Transverse colon (tissue), 4 donors: ENCODE measurements at regions not wholly inside any gene's neighbourhood (a gene's known extent, or its start where the extent isn't known, plus 50 kb on each side); places are given as distances from the start of the nearest gene placed in this dataset.

Experiments used
- DNase-seq: peaks from one replicate; pipeline ENCODE4 v3.0.0-alpha.2; 2019
- H3K27ac ChIP-seq, 4 donors: fragments of 200-600 bp; sonication (generic); 2 replicates each; pipeline ENCODE4 v1.5.1; 2016 to 2018; ENCODE audit warnings: inconsistent platforms in 4 of 4
- H3K27me3 ChIP-seq: fragments of 200-600 bp; sonication (generic); 2 replicates; pipeline ENCODE4 v1.5.1; 2017; ENCODE audit warnings: inconsistent platforms
- H3K36me3 ChIP-seq, 4 donors: fragments of 200-600 bp; sonication (generic); 2 replicates each; pipeline ENCODE4 v1.5.1; 2017 to 2019; ENCODE audit warnings: inconsistent platforms in 4 of 4
- H3K4me1 ChIP-seq, 4 donors: fragments of 200-600 bp; sonication (generic); 2 replicates each; pipeline ENCODE4 v1.5.1; 2017 to 2020; ENCODE audit warnings: inconsistent platforms in 4 of 4
- H3K4me3 ChIP-seq, 4 donors: fragments of 200-600 bp; sonication (generic); 1 replicate in 1 of 4; 2 replicates in 3 of 4; pipeline versions ENCODE4 v1.5.1 to v1.6.1; 2017 to 2019; ENCODE audit warnings: inconsistent platforms in 4 of 4
- H3K9me3 ChIP-seq, 2 donors: fragments of 200-600 bp; sonication (generic); 2 replicates each; pipeline ENCODE4 v1.5.1; 2017 to 2019; ENCODE audit warnings: inconsistent platforms in 2 of 2
- EP300 ChIP-seq: sonication (generic); formaldehyde crosslinking; IDR thresholded peaks from one replicate; pipeline ENCODE4 v1.6.1; 2017; ENCODE audit warnings: antibody characterized with exemption, low read depth
- POLR2A ChIP-seq: fragments of 450-650 bp; IDR thresholded peaks from one replicate; pipeline ENCODE4 v1.6.1; 2016; ENCODE audit warnings: antibody characterized with exemption, mild to moderate bottlenecking, moderate library complexity
- POLR2AphosphoS5 ChIP-seq, 3 donors: sonication (generic); formaldehyde crosslinking; IDR thresholded peaks; one replicate each; pipeline ENCODE4 v1.6.1; 2016; ENCODE audit warnings: antibody characterized with exemption in 3 of 3
- WGBS, 2 donors: methylation state at CpG; one replicate each; pipeline ENCODE4 v1.1.5; 2018; ENCODE audit warnings: low coverage in 1 of 2; 5-methylcytosine and 5-hydroxymethylcytosine counted together
- in situ Hi-C, 4 donors: fragments of 200-750 bp; cut with MboI; loops; one replicate each; pipeline versions ENCODE4 v1.15.0 to v1.15.1; 2017; ENCODE audit warnings: low sequenced_read_pairs in 3 of 4, low pct_ligation_motif_present in 1 of 4, low pct_unique_long_range_greater_than_20kb in 1 of 4
- intact Hi-C: fragments of 100-400 bp; cut with DNase I; formaldehyde crosslinking; loops from one replicate; pipeline ENCODE4 v1.15.1; 2023; ENCODE audit warnings: low total_unique reads
- TF ChIP-seq, protein P1 (sequence below), 5 experiments: fragments of 200-600 bp in 3 of 5; fragments of 450-650 bp in 2 of 5; sonication (generic) in 3 of 5; IDR thresholded peaks; 1 replicate in 2 of 5; 2 replicates in 3 of 5; pipeline ENCODE4 v1.5.1; 2016 to 2017; ENCODE audit warnings: antibody characterized with exemption in 5 of 5, inconsistent platforms in 3 of 5, mild to moderate bottlenecking in 2 of 5, moderate library complexity in 1 of 5

DNA sequence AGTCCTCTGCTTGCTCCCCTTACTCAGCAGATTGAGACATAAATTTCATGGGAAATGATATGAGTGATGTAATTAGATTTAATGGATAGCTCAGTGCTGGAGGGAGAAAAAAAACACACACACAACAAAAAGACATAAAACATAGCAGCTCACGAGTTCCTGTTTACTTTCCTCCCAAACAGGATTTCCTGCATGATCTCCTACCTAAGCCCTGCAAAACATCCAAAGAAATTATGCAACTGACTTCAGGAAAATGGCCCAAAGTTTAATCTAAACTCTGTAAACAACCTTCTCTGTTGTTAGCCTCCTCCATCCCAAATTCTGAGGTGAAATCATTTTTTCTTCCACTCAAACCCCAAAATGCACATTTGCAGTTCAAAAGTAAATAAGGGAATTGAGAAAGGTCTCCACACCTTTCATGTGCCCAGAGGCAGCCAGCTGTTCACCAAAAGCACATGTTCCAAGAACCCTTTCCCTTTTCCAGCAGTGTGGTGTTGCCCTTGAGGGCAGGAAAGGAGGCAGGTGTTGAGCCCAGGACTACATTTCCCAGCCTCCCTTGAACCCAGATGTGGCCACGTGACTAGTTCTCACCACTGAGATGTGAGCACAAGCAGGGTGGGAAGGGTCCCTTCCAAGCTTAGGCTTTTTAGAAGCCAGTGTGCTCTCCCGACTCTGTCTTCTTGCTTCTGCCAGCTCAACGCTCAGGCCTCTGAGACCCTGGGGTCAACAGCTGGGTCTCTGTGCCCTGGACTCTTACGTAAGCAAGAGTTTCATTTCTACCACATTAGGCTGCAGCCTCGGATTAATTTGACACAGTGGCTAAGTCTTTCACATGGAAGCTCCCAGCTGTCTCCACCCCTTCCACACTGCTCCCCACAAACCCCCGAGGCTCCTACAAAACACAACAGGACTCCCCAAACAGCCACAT lies 301.2 kb downstream of the CTTN start:
- intact Hi-C loops, result no loop called here
- Histone ChIP-seq H3K36me3 (no peaks in the 10 kb centered on the region), H3K4me3 (no peak overlapping the region), H3K9me3 (no peaks in the 10 kb centered on the region), H3K27ac (no peak overlapping the region), H3K4me1 (no peaks in the 10 kb centered on the region), H3K27me3 (no peaks in the 10 kb centered on the region)
- DNase-seq, result no peak
- 60 to 65% methylated on average over 4 to 7 of the region's 7 CpGs for WGBS, 2 donors
- in situ Hi-C loops, result no loop called here
- TF ChIP-seq POLR2AphosphoS5 (IDR thresholded peaks at IDR 0.05), result peak in 1 of 3 donors; percentile 9
- TF ChIP-seq EP300, result no peak

DNA sequence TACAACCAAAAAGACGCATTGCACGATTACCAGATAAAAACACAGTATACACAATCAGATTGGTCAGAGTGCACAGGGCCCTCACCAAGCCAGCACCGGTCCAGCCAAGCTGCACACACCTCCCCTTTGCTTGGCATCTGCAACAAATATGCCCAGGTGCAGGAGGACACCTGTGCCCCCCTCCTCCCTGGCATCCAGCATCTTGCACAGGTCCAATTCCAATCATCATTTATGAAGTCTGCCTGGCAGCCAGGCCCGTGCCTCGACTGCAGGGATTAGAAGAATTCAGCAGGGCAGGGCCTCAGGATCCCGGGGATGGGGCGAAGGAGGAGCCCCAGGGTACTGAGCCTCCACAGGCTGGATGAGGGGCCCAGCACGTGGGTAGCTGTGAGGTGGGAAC lies 302.1 kb downstream of the CTTN start:
- Histone ChIP-seq H3K9me3 (no peaks in the 10 kb centered on the region), H3K4me1 (no peaks in the 10 kb centered on the region), H3K27ac (no peak overlapping the region), H3K4me3 (no peak overlapping the region), H3K27me3 (no peaks in the 10 kb centered on the region), H3K36me3 (no peaks in the 10 kb centered on the region)
- intact Hi-C loops, result no loop called here
- no peak for TF ChIP-seq EP300
- TF ChIP-seq POLR2AphosphoS5 (IDR thresholded peaks at IDR 0.05), result no peak
- no peak for TF ChIP-seq POLR2A
- TF ChIP-seq, protein P1, sequence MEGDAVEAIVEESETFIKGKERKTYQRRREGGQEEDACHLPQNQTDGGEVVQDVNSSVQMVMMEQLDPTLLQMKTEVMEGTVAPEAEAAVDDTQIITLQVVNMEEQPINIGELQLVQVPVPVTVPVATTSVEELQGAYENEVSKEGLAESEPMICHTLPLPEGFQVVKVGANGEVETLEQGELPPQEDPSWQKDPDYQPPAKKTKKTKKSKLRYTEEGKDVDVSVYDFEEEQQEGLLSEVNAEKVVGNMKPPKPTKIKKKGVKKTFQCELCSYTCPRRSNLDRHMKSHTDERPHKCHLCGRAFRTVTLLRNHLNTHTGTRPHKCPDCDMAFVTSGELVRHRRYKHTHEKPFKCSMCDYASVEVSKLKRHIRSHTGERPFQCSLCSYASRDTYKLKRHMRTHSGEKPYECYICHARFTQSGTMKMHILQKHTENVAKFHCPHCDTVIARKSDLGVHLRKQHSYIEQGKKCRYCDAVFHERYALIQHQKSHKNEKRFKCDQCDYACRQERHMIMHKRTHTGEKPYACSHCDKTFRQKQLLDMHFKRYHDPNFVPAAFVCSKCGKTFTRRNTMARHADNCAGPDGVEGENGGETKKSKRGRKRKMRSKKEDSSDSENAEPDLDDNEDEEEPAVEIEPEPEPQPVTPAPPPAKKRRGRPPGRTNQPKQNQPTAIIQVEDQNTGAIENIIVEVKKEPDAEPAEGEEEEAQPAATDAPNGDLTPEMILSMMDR (IDR thresholded peaks at IDR 0.05), result no peak
- in situ Hi-C loops, result no loop called here
- no peak for DNase-seq
- WGBS, 2 donors, result 78% methylated on average over 8 of the region's 8 CpGs; no CpG with 5 or more reads in 1 of the 2 donors

- Histone ChIP-seq H3K27me3 (no peaks in the 10 kb centered on the region), H3K9me3 (no peaks in the 10 kb centered on the region), H3K4me1 (no peaks in the 10 kb centered on the region), H3K36me3 (no peaks in the 10 kb centered on the region), H3K27ac (no peak overlapping the region), H3K4me3 (no peak overlapping the region)
- TF ChIP-seq POLR2AphosphoS5 (IDR thresholded peaks at IDR 0.05) (no peak), EP300 (no peak), POLR2A (no peak)
- TF ChIP-seq, protein P1 (IDR thresholded peaks at IDR 0.05), result no peak
- intact Hi-C loops (no loop called here), in situ Hi-C loops (no loop called here)
- 72 to 80% methylated on average over 3 to 5 of the region's 5 CpGs for WGBS, 2 donors
- no peak for DNase-seq
Measured at GRCh38 chr11:70700871-70701270, 302.5 kb downstream of the CTTN start.

- H3K4me3 ChIP-seq, result no peak overlapping the region
- no peak overlapping the region for H3K27ac ChIP-seq
- H3K27me3 ChIP-seq, result no peaks in the 10 kb centered on the region
- 95 to 100% methylated on average over 4 of the region's 4 CpGs for WGBS, 2 donors
- TF ChIP-seq, protein P1 (IDR thresholded peaks at IDR 0.05), result no peak
- TF ChIP-seq EP300, result no peak
- no peak for TF ChIP-seq POLR2A
- TF ChIP-seq POLR2AphosphoS5 (IDR thresholded peaks at IDR 0.05), result no peak
- DNase-seq, result no peak
- no peaks in the 10 kb centered on the region for H3K9me3 ChIP-seq
- intact Hi-C loops (no loop called here), in situ Hi-C loops (no loop called here)
- no peaks in the 10 kb centered on the region for H3K36me3 ChIP-seq
- H3K4me1 ChIP-seq, result no peaks in the 10 kb centered on the region
Measured at GRCh38 chr11:70702040-70702648, 303.8 kb downstream of the CTTN start.
